Ammon's horn (tissue), 1 donor: ENCODE measurements at regions not wholly inside any gene's neighbourhood (a gene's known extent, or its start where the extent isn't known, plus 50 kb on each side); places are given as distances from the start of the nearest gene placed in this dataset.

ENCODE experiments used
- DNase-seq: peaks from one replicate; pipeline ENCODE4 v3.0.0-alpha.2; 2016; ENCODE audit warnings: low spot score

DNA sequence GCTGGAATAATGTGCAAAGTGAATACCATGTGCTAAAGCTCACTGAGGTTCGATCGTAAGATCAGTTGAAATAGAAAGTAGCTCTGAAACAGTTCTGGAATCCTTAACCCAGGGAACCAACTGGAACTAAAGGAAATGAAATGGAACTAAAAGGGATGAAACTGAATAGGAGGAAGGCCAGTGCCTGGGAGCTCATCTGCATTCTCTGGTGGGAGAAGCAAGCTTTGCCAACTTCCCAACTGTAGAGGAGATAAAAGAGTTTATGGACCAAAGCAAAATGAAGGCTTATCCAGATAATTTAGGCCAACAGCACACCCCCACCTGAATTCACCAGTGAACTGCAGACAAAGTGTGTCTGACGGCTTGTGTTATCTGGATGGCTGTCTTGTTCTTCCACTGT lies 188.6 kb upstream of the HABP2 start:
- no peak for DNase-seq

DNA sequence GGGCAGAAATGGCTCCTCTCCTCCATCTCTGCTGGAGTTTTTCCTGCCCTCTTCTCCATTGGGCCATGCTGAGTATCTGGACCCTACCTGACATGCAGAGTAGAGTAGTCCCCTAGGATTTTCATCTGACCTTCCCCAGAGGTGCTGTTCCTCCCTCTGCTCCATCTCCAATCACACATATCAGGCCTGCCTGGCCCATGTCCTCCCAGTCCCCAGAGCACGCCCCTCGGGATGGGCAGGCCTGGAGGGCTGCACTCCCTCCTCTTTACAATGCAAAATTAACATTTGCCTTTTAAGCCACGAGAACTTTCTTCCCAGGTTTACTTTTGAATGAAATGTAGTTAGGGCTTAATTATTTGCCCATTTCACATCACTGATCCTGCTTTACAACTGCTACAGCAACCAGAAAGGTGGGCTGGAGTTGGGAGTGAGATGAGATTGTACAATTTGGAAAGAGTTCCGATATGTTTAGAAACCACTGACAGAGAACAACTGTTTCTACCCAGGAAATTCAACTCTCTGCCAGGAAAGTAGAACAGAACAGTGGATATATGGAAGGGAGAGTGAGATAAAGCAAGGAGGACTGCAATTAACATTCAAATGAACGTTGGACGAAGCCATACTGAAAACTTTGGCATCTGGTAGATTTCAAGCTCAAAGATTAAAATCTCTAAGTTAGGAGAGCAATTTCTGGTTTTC lies 184.0 kb upstream of the HABP2 start:
- DNase-seq, result no peak

DNA sequence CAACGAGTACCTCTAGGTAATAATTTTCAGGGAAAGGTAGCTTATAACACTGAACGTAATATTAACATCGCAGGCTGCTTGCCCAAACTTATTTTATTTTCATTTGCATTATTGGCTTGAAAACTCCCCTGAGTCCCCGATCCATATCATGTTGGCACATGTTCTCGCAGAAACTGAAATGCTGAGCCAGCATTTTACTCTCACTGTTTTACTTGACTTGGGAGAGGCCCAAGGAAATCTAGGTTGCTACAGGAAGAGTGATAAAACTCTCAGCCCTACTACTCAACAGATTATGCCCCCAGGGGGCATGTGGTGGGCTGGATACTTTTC lies 183.5 kb upstream of the HABP2 start:
- no peak for DNase-seq

DNA sequence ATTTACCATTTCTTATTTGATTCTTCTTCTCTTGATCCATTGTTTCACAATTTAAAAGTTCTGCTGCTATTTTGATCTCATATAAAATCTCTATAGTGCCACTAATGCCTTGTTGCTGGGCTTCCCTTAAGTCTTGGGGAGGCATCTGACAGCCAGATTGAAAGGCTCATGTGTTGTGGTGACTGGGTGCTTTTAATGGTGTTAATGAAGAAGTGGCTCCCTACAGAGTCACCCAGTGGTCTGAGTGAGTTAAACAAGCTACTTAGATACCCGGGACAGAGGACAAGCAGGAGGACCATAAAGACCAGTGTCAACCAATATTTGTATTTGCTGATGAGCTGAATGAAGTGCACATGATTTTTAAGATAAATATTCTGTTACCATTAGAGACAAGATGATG lies 176.4 kb upstream of the HABP2 start:
- DNase-seq, result no peak

GRCh38 chr10:113379091-113379490 lies 173.8 kb upstream of the HABP2 start:
- DNase-seq, result no peak

- DNase-seq, result no peak
Measured at GRCh38 chr10:113381416-113381815, 171.4 kb upstream of the HABP2 start.

DNA sequence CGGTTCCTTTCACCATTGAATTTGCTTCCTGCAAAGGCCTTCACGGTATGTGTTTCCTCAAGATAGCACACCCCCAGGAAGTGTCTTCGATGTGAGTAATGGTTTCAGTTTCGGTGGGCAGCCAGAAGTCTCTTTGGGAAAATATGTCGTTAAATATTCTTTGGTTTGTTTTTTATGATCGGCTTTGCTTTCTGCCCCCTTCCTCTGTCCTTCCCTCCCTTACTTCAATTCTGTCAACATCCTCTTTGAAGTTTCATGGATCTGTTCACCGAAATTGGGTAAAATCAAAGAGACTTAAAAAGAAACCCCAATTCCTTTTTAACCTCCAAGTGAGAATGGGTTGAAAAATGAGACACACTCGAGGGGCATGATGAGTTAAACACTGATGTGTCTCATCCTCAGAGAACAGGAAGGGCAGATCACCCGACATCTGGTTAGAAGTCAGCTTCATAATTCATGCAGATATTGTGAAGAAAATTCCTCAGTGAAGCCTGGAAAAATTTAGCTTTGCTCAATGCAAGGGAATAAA lies 170.8 kb upstream of the HABP2 start:
- no peak for DNase-seq

DNA sequence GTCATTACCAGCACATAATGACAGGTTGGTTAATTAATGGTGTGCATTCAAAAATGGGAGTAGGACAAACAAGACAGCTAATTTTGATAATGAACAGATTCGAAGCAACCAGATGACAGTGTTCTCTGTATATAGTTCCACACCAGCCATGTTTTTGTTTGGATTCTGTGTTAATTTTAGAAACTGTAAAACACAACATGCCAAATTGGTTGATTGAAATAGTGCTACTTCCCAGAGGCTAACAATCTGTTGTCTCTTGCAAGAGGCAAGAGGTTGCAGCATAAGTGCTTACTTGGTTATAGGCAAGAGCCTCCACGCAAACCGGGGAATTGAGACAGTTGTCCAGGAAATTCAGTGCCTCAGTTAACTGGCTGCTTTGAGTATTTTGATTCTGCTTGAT lies 170.2 kb upstream of the HABP2 start:
- DNase-seq, result no peak

- no peak for DNase-seq
Measured at GRCh38 chr10:113384181-113384580, 168.7 kb upstream of the HABP2 start.

DNA sequence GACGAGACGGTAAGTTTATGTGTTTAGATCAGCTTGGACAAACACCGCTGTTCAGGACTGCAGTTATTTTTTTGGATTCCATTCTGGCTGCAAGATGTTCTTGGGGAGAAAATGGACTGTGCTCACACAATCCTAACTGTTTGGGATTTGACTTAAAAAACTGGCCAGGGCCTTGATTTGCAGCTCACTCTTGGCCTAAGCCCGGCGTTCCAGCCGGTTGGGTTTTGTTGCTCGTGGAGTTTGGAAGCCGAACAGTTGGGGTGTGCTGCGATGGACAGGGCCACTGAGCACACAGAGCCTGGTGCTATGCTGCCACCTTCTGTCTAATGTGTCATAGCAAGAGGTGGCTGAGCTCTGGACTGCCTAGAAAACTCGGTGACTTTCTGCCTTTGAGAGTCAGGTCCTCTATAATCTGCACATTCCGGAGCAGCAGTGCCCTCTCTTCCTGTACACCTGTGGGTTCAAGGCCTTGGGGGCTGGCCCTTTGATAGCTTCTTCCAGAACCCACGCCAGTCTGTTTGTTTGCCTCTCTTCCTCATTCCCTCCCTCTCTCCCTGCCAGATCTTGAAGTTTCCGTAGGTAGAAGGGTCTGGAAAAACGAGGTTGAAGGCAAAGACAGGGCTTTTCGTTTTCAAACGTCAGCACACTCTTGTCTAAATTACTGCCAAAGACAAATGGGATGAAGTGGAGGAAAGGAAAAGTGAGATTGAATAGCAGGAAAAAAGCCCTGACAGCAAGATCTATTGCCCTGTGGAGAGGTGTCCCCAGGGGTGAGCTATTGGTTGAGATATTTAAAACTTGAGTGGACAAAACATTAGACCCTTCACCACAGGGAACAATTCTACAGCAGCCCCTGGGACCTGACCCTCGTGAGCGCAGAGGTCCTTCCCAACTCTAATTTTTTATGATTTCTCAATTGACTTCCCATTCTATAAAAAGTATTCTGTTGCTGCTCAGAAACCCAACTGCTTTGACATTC lies 167.5 kb upstream of the HABP2 start:
- peak; percentile 97 for DNase-seq

- DNase-seq, result no peak
Measured at GRCh38 chr10:113386005-113386404, 166.8 kb upstream of the HABP2 start.

DNA sequence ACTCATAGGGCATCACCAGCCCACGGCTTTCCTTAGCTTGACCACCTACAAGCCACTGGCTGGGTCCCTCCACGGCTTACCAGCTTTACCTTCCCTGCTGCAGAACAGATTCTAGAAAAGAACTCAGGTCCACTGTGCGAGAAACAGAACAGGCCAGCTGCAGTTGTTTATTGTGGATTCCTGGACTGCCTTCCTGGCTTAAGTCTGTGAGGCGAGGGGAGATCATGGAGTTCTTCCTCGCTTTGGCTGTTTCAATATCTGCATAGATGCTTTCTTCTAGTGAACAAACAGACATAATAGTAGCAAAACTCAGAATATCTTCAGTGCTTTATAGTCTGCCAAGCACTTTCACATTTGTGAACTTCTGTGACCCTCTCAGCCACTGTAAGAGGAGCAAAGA lies 162.9 kb upstream of the HABP2 start:
- no peak for DNase-seq

DNA sequence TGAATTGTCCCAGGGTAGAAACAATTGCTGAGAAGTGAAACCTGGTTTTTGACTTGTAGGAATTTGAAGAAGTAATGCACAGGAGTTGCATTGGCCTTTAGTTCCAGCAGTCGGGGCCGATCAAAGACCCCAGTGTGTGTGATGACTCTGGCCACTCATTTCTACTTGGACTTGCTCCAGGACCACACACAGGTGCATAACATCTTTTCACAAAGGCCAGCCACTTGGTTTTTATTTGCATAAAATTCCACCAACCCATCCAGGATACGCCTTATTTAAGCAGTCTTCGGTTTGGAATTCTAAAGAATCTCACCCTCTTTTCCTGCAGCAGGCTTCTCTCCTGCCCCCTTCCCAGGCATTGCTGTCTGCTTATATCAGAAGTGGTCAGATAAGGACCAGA lies 162.0 kb upstream of the HABP2 start:
- DNase-seq, result no peak

DNA sequence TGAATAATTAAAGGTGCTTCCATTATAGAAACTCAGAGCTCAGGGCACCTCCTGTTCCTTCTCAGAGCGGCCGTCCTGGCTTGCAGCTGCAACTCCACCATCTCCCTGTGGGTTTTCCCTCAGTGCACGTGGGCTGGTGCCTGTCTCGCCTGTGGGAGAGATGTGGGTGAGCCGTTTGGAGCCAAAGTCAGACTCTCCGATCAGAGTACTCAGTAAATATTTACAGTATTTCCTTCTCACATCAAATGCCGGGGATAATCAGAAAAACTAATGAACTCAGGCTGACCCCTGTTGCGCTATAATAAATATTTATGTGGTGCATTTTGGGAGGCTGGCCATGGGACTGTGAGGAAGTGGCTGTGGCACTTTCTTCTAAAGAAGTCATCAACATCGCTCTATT lies 155.8 kb upstream of the HABP2 start:
- no peak for DNase-seq

DNA sequence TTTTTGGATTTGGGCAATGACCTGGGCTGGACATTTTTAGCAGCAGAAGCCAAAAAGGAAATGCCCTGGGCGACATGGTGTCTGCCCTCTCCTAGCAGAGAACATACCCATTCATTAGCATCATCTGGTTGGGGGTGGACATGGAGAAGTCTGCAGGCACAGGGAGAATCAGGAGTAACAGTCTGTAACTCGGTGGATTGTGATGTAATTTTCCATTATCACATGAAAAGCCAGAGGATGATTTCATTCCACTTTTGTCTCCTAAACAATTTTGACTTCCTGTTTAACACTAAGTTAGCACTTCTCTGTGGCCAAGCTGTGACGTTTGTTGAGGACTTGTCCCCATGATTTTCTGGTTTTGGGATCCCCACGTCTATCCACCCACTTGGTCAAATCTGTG lies 153.8 kb upstream of the HABP2 start:
- DNase-seq, result no peak

GRCh38 chr10:113402602-113403001 lies 150.3 kb upstream of the HABP2 start:
- DNase-seq, result no peak

DNA sequence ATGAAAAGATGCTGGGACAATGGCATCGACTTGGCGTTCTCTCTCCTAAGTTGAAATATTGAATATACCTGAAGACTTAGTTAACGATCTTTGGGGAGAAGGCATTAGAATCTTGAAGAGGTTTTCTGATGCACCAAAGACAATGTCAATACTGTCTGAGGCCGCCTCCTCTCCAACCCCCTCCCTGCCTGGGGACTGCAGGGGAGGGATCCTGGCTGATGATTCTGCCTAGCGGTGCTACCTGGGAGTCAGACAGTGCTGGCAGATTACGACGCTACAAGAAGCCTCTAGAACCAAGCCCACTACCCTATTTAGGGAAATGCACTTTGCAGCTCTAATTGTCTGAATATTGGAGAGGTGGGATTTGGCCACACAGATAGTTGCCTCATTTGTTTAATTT lies 145.6 kb upstream of the HABP2 start:
- no peak for DNase-seq

DNA sequence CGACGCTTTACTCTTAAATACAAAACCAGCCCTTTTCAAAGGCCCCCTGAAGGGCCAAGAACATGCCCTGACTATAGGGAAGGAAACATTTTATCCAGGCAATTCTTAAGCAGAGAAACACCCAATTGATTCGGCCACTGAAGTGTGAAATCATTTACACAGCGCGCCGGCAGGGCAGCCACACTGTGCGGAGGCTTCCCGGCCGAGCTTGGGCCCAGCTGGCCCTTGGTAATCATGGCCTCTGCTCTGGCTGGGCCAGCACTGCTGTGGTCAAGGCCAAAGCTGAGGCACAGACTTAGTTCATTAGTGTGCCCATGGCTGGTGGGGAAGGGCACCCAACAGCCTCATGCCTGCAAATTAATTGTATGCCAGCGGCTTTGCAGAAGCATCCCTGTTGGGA lies 143.7 kb upstream of the HABP2 start:
- DNase-seq, result no peak

DNA sequence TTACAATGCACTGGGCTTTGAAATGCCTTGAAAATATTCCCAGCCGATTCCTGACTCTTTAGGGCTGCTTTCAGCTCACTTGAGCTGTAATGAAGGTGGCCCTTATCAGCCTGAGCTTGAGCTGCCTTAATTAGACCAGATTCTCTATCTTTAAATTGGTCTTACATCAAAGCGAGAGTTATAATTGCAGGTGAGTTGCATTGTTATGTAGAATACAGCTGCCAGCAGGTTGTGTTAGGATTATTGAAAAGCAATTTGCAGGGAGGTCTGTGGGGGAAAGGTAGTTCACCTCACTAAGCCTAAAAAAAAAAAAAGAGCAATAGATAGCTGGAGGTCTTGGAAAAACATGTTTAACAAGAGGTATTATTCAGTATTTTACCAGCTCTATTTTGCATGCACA lies 142.2 kb upstream of the HABP2 start:
- no peak for DNase-seq

GRCh38 chr10:113411456-113411855 lies 141.4 kb upstream of the HABP2 start:
- no peak for DNase-seq

- no peak for DNase-seq
Measured at GRCh38 chr10:113412161-113412560, 140.7 kb upstream of the HABP2 start.

DNA sequence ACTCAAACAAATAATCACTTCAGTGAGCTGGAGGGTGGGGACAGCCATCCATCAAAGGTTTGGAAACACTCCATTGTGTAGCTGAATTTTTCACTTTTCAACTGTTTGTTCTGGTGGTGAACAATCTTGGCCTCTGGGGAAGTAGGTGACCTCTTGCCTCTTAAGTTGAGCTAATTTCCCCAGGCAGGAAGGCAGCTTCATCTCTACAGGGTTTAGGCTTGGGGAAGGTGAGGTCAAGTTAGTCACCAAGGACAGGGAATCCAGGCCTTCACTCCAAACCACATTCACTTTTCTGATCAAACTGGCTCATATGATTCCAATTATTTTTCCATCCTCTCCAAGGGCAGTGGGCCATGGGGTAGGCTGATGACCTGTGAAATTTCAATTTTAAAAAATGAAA lies 138.3 kb upstream of the HABP2 start:
- no peak for DNase-seq

- no peak for DNase-seq
Measured at GRCh38 chr10:113415246-113415645, 137.6 kb upstream of the HABP2 start.
